A673 (cell line): ENCODE measurements at regions not wholly inside any gene's neighbourhood (a gene's known extent, or its start where the extent isn't known, plus 50 kb on each side); places are given as distances from the start of the nearest gene placed in this dataset.

Experiments used
- EZH2 ChIP-seq: fragments of 200-600 bp; sonication (generic); IDR thresholded peaks from 2 replicates; pipeline ENCODE4 v1.6.1; 2017; ENCODE audit warnings: borderline replicate concordance, low read depth, mild to moderate bottlenecking, mixed read lengths, antibody characterized with exemption, low read length; ENCODE audit not compliant: poor library complexity, severe bottlenecking
- TF ChIP-seq, protein P1 (sequence below): fragments of 300-800, 200-600 bp; sonication (generic); conservative IDR thresholded peaks from 2 replicates; pipeline ENCODE4 v1.5.1; 2017; ENCODE audit warnings: low read depth, mild to moderate bottlenecking, antibody characterized with exemption, low read length, moderate library complexity, mixed read lengths

DNA sequence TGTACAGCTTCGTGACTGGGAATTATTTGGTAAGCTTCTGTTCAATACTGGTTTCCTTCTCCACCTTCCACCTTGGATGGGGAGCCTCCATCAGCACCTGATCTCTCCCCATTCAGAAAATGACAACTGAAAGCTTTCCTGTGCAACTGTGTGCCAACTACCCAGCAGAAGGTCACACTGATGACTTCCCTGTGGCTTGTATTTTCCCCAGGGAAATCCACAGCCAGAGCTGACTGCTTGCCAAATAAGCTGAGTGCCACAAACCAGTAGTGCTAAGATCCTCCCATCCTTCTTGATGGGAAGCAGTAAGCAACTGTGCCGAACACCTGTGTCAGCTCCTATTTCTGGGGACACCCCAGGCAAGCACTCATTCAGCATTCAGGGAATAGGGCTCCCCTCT lies 257.2 kb upstream of the SOX5 start:
- TF ChIP-seq, protein P1, sequence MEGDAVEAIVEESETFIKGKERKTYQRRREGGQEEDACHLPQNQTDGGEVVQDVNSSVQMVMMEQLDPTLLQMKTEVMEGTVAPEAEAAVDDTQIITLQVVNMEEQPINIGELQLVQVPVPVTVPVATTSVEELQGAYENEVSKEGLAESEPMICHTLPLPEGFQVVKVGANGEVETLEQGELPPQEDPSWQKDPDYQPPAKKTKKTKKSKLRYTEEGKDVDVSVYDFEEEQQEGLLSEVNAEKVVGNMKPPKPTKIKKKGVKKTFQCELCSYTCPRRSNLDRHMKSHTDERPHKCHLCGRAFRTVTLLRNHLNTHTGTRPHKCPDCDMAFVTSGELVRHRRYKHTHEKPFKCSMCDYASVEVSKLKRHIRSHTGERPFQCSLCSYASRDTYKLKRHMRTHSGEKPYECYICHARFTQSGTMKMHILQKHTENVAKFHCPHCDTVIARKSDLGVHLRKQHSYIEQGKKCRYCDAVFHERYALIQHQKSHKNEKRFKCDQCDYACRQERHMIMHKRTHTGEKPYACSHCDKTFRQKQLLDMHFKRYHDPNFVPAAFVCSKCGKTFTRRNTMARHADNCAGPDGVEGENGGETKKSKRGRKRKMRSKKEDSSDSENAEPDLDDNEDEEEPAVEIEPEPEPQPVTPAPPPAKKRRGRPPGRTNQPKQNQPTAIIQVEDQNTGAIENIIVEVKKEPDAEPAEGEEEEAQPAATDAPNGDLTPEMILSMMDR, result no peak
- TF ChIP-seq EZH2, result no peak
